Liver (tissue), 8 donors: ENCODE measurements at regions not wholly inside any gene's neighbourhood (a gene's known extent, or its start where the extent isn't known, plus 50 kb on each side); places are given as distances from the start of the nearest gene placed in this dataset.

Experiments used
- DNase-seq: peaks from one replicate; pipeline ENCODE4 v3.0.0-alpha.2; 2017; ENCODE audit warnings: low spot score
- H3K27ac ChIP-seq, 2 donors: one replicate each; pipeline ENCODE4 v1.7.0; 2013; ENCODE audit warnings: inconsistent platforms in 2 of 2, low read length in 2 of 2, control low read depth in 1 of 2, low read depth in 1 of 2, mild to moderate bottlenecking in 1 of 2
- H3K27me3 ChIP-seq, 4 donors: one replicate each; pipeline versions ENCODE4 v1.6.1 to v1.7.0; 2013; ENCODE audit warnings: low read length in 3 of 4, inconsistent platforms in 1 of 4, mild to moderate bottlenecking in 1 of 4, moderate library complexity in 1 of 4; ENCODE audit not compliant: control insufficient read depth in 4 of 4, insufficient read depth in 4 of 4
- H3K36me3 ChIP-seq, 4 donors: one replicate each; pipeline versions ENCODE4 v1.6.1 to v1.7.0; 2013; ENCODE audit warnings: low read length in 3 of 4, mild to moderate bottlenecking in 3 of 4, low read depth in 1 of 4, moderate library complexity in 1 of 4; ENCODE audit not compliant: control insufficient read depth in 4 of 4, insufficient read depth in 3 of 4
- H3K4me1 ChIP-seq, 4 donors: one replicate each; pipeline versions ENCODE4 v1.6.1 to v1.7.0; 2013; ENCODE audit warnings: low read length in 3 of 4, mild to moderate bottlenecking in 3 of 4, moderate library complexity in 1 of 4; ENCODE audit not compliant: control insufficient read depth in 4 of 4, insufficient read depth in 4 of 4
- H3K4me3 ChIP-seq, 3 donors: one replicate each; pipeline versions ENCODE4 v1.6.1 to v1.7.0; 2013; ENCODE audit warnings: low read length in 3 of 3, control low read depth in 1 of 3, low read depth in 1 of 3, mild to moderate bottlenecking in 1 of 3
- H3K9ac ChIP-seq, 2 donors: one replicate each; pipeline ENCODE4 v1.7.0; 2013; ENCODE audit warnings: low read length in 2 of 2, mild to moderate bottlenecking in 2 of 2, moderate library complexity in 2 of 2, control low read depth in 1 of 2, low read depth in 1 of 2
- H3K9me3 ChIP-seq, 4 donors: one replicate each; pipeline versions ENCODE4 v1.6.1 to v1.7.0; 2013; ENCODE audit warnings: low read length in 3 of 4; ENCODE audit not compliant: control insufficient read depth in 4 of 4
- EGR1 ChIP-seq, 2 donors: IDR thresholded peaks; 2 replicates each; pipeline ENCODE4 v1.6.1; 2016 to 2018; ENCODE audit warnings: antibody characterized with exemption in 2 of 2, low read depth in 2 of 2
- FOXA2 ChIP-seq: IDR thresholded peaks from 2 replicates; pipeline ENCODE4 v1.6.1; 2016; ENCODE audit warnings: antibody characterized with exemption
- HNF4A ChIP-seq, 2 donors: conservative IDR thresholded peaks; 2 replicates each; pipeline ENCODE4 v1.6.1; 2016; ENCODE audit warnings: antibody characterized with exemption in 2 of 2, mild to moderate bottlenecking in 2 of 2
- JUND ChIP-seq, 2 donors: IDR thresholded peaks; 2 replicates each; pipeline ENCODE4 v1.6.1; 2016; ENCODE audit warnings: antibody characterized with exemption in 2 of 2
- NR2F2 ChIP-seq: IDR thresholded peaks from 2 replicates; pipeline ENCODE4 v1.6.1; 2016; ENCODE audit warnings: antibody characterized with exemption
- RAD21 ChIP-seq, 2 donors: IDR thresholded peaks; 2 replicates each; pipeline ENCODE4 v1.6.1; 2016; ENCODE audit warnings: antibody characterized with exemption in 2 of 2, mild to moderate bottlenecking in 2 of 2
- TAF1 ChIP-seq: conservative IDR thresholded peaks from 2 replicates; pipeline ENCODE4 v1.6.1; 2016; ENCODE audit warnings: antibody characterized with exemption, mild to moderate bottlenecking
- YY1 ChIP-seq: IDR thresholded peaks from 2 replicates; pipeline ENCODE4 v1.6.1; 2016; ENCODE audit warnings: antibody characterized with exemption, mild to moderate bottlenecking
- WGBS: extraction: QIAGEN DNeasy Blood & Tissue Kit; methylation state at CpG from one replicate; pipeline ENCODE4 v1.1.7; 2013; 5-methylcytosine and 5-hydroxymethylcytosine counted together
- TF ChIP-seq, protein P1 (sequence below): IDR thresholded peaks from 2 replicates; pipeline ENCODE4 v1.6.1; 2016; ENCODE audit warnings: antibody characterized with exemption, mild to moderate bottlenecking
- TF ChIP-seq, protein P2 (sequence below): IDR thresholded peaks from 2 replicates; pipeline ENCODE4 v1.6.1; 2016; ENCODE audit warnings: antibody characterized with exemption
- TF ChIP-seq, protein P3 (sequence below): IDR thresholded peaks from 2 replicates; pipeline ENCODE4 v1.6.1; 2016; ENCODE audit warnings: antibody characterized with exemption
- TF ChIP-seq, protein P4 (sequence below): fragments of 150-350 bp; IDR thresholded peaks from 2 replicates; pipeline ENCODE4 v1.5.1; 2017; ENCODE audit warnings: improper control_type of control experiment, low read depth, low read length; ENCODE audit not compliant: missing input control
- donor health status: healthy.
- donor health status: healthy.
- donor health status: healthy.
- donor health status: healthy.
- donor health status: healthy.

DNA sequence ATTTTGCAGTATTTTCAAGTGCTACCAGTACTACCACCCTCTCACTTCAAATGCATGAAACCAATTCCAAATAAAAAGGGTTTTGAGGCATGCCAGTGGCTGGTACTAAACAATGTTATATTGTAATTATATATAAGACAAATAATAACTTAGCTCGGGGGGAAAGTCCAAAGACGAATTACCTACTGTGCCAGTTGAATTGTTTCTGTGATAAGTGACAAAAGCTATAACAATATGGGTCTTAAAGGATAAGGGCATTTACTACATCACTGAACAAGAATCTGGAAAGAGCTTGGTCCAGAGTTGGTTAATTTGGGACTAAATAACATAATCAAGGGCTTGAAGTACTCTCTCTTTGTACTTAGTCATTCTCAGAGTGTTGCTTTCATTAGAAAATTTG is 404.7 kb upstream of the CHAC2 start (continued):
- TF ChIP-seq, protein P1, sequence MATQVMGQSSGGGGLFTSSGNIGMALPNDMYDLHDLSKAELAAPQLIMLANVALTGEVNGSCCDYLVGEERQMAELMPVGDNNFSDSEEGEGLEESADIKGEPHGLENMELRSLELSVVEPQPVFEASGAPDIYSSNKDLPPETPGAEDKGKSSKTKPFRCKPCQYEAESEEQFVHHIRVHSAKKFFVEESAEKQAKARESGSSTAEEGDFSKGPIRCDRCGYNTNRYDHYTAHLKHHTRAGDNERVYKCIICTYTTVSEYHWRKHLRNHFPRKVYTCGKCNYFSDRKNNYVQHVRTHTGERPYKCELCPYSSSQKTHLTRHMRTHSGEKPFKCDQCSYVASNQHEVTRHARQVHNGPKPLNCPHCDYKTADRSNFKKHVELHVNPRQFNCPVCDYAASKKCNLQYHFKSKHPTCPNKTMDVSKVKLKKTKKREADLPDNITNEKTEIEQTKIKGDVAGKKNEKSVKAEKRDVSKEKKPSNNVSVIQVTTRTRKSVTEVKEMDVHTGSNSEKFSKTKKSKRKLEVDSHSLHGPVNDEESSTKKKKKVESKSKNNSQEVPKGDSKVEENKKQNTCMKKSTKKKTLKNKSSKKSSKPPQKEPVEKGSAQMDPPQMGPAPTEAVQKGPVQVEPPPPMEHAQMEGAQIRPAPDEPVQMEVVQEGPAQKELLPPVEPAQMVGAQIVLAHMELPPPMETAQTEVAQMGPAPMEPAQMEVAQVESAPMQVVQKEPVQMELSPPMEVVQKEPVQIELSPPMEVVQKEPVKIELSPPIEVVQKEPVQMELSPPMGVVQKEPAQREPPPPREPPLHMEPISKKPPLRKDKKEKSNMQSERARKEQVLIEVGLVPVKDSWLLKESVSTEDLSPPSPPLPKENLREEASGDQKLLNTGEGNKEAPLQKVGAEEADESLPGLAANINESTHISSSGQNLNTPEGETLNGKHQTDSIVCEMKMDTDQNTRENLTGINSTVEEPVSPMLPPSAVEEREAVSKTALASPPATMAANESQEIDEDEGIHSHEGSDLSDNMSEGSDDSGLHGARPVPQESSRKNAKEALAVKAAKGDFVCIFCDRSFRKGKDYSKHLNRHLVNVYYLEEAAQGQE, result no peak
- TF ChIP-seq, protein P2, sequence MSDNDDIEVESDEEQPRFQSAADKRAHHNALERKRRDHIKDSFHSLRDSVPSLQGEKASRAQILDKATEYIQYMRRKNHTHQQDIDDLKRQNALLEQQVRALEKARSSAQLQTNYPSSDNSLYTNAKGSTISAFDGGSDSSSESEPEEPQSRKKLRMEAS, result no peak
- TF ChIP-seq HNF4A (conservative IDR thresholded peaks at IDR 0.05) (no peak), TAF1 (no peak), EGR1 (IDR thresholded peaks at IDR 0.05; ENCODE audit: low read depth in 2 of 2) (no peak), NR2F2 (no peak)

DNA sequence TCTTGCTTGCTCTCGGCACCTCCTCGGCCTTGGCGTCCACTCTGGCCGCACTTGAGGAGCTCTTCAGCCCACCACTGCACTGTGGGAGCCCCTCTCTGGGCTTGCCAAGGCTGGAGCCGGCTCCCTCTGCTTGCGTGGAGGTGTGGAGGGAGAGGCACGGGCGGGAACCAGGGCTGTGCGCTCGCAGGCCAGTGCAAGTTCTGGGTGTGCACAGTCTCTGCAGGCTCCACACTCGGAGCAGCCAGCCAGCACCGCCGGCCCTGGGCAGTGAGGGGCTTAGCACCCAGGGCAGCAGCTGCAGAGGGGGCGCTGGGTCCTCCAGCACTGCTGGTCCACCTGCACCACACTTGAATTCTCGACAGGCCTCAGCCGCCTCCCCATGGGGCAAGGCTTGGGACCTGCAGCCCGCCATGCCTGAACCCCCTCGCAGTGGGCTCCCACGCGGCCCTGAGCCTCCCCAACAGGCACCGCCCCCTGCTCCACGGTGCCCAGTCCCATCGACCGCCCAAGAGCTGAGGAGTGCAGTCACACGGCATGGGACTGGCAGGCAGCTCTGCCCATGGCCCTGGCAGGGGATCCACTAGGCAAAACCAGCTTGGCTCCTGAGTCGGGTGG is 411.2 kb upstream of the CHAC2 start:
- no peak for TF ChIP-seq YY1
- TF ChIP-seq RAD21 (IDR thresholded peaks at IDR 0.05), result no peak
- no peak for TF ChIP-seq JUND (IDR thresholded peaks at IDR 0.05)
- TF ChIP-seq, protein P3, sequence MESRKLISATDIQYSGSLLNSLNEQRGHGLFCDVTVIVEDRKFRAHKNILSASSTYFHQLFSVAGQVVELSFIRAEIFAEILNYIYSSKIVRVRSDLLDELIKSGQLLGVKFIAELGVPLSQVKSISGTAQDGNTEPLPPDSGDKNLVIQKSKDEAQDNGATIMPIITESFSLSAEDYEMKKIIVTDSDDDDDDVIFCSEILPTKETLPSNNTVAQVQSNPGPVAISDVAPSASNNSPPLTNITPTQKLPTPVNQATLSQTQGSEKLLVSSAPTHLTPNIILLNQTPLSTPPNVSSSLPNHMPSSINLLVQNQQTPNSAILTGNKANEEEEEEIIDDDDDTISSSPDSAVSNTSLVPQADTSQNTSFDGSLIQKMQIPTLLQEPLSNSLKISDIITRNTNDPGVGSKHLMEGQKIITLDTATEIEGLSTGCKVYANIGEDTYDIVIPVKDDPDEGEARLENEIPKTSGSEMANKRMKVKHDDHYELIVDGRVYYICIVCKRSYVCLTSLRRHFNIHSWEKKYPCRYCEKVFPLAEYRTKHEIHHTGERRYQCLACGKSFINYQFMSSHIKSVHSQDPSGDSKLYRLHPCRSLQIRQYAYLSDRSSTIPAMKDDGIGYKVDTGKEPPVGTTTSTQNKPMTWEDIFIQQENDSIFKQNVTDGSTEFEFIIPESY, result no peak
- TF ChIP-seq, protein P4, sequence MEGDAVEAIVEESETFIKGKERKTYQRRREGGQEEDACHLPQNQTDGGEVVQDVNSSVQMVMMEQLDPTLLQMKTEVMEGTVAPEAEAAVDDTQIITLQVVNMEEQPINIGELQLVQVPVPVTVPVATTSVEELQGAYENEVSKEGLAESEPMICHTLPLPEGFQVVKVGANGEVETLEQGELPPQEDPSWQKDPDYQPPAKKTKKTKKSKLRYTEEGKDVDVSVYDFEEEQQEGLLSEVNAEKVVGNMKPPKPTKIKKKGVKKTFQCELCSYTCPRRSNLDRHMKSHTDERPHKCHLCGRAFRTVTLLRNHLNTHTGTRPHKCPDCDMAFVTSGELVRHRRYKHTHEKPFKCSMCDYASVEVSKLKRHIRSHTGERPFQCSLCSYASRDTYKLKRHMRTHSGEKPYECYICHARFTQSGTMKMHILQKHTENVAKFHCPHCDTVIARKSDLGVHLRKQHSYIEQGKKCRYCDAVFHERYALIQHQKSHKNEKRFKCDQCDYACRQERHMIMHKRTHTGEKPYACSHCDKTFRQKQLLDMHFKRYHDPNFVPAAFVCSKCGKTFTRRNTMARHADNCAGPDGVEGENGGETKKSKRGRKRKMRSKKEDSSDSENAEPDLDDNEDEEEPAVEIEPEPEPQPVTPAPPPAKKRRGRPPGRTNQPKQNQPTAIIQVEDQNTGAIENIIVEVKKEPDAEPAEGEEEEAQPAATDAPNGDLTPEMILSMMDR, result no peak
- TF ChIP-seq EGR1 (IDR thresholded peaks at IDR 0.05; ENCODE audit: low read depth in 2 of 2), result no peak
- TF ChIP-seq FOXA2, result no peak
- WGBS, result 91% methylated on average over 26 of the region's 26 CpGs
- peaks cover 0 to 6% (median 1%) of the 10 kb centered on the region in 4 donors for H3K9me3 ChIP-seq

More for the DNA sequence above, 411.2 kb upstream of the CHAC2 start:
- no peaks in the 10 kb centered on the region for H3K4me1 ChIP-seq
- no peak overlapping the region for H3K27ac ChIP-seq
- DNase-seq, result no peak
- no peaks in the 10 kb centered on the region for H3K36me3 ChIP-seq
- no peak overlapping the region for H3K9ac ChIP-seq
- no peaks in the 10 kb centered on the region for H3K27me3 ChIP-seq
- H3K4me3 ChIP-seq, result no peak overlapping the region
